ENCODE measurements at regions not wholly inside any gene's neighbourhood (a gene's known extent, or its start where the extent isn't known, plus 50 kb on each side); places are given as distances from the start of the nearest gene placed in this dataset.

DNA sequence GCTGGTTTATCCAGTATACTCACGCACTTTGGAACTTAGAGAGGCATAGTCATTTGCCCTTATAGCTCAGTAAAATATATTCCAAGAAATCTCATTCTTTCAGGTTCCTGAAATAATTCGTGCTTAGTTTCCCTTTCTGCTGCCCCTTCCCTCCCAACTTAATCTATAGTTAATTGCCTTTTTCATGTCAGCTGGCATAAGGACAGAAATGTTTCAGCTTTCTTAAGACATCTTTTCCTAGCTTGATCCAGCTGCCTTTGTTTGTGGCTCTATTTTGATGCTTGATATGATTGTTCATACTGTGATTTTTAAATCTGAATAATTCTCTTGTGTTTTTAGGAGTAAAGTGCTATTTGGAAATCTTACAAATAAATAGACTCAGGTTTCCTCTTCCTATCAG lies 120.0 kb upstream of the SEL1L start:
- TF ChIP-seq, protein P1, sequence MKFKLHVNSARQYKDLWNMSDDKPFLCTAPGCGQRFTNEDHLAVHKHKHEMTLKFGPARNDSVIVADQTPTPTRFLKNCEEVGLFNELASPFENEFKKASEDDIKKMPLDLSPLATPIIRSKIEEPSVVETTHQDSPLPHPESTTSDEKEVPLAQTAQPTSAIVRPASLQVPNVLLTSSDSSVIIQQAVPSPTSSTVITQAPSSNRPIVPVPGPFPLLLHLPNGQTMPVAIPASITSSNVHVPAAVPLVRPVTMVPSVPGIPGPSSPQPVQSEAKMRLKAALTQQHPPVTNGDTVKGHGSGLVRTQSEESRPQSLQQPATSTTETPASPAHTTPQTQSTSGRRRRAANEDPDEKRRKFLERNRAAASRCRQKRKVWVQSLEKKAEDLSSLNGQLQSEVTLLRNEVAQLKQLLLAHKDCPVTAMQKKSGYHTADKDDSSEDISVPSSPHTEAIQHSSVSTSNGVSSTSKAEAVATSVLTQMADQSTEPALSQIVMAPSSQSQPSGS (CRISPR knock-in tag; IDR thresholded peaks at IDR 0.05; ENCODE audit: borderline replicate concordance, low read depth): no peak
- TF ChIP-seq, protein P2, sequence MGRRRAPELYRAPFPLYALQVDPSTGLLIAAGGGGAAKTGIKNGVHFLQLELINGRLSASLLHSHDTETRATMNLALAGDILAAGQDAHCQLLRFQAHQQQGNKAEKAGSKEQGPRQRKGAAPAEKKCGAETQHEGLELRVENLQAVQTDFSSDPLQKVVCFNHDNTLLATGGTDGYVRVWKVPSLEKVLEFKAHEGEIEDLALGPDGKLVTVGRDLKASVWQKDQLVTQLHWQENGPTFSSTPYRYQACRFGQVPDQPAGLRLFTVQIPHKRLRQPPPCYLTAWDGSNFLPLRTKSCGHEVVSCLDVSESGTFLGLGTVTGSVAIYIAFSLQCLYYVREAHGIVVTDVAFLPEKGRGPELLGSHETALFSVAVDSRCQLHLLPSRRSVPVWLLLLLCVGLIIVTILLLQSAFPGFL (CRISPR knock-in tag; IDR thresholded peaks at IDR 0.05; ENCODE audit: borderline replicate concordance): no peak
- TF ChIP-seq, protein P3, sequence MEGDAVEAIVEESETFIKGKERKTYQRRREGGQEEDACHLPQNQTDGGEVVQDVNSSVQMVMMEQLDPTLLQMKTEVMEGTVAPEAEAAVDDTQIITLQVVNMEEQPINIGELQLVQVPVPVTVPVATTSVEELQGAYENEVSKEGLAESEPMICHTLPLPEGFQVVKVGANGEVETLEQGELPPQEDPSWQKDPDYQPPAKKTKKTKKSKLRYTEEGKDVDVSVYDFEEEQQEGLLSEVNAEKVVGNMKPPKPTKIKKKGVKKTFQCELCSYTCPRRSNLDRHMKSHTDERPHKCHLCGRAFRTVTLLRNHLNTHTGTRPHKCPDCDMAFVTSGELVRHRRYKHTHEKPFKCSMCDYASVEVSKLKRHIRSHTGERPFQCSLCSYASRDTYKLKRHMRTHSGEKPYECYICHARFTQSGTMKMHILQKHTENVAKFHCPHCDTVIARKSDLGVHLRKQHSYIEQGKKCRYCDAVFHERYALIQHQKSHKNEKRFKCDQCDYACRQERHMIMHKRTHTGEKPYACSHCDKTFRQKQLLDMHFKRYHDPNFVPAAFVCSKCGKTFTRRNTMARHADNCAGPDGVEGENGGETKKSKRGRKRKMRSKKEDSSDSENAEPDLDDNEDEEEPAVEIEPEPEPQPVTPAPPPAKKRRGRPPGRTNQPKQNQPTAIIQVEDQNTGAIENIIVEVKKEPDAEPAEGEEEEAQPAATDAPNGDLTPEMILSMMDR (IDR thresholded peaks at IDR 0.05): no peak
- TF ChIP-seq, protein P4, sequence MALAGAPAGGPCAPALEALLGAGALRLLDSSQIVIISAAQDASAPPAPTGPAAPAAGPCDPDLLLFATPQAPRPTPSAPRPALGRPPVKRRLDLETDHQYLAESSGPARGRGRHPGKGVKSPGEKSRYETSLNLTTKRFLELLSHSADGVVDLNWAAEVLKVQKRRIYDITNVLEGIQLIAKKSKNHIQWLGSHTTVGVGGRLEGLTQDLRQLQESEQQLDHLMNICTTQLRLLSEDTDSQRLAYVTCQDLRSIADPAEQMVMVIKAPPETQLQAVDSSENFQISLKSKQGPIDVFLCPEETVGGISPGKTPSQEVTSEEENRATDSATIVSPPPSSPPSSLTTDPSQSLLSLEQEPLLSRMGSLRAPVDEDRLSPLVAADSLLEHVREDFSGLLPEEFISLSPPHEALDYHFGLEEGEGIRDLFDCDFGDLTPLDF (CRISPR knock-in tag; IDR thresholded peaks at IDR 0.05): no peak
- TF ChIP-seq, protein P5, sequence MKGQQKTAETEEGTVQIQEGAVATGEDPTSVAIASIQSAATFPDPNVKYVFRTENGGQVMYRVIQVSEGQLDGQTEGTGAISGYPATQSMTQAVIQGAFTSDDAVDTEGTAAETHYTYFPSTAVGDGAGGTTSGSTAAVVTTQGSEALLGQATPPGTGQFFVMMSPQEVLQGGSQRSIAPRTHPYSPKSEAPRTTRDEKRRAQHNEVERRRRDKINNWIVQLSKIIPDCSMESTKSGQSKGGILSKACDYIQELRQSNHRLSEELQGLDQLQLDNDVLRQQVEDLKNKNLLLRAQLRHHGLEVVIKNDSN (CRISPR knock-in tag; IDR thresholded peaks at IDR 0.05): no peak
- TF ChIP-seq, protein P6, sequence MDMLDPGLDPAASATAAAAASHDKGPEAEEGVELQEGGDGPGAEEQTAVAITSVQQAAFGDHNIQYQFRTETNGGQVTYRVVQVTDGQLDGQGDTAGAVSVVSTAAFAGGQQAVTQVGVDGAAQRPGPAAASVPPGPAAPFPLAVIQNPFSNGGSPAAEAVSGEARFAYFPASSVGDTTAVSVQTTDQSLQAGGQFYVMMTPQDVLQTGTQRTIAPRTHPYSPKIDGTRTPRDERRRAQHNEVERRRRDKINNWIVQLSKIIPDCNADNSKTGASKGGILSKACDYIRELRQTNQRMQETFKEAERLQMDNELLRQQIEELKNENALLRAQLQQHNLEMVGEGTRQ (CRISPR knock-in tag; IDR thresholded peaks at IDR 0.05): no peak
- TF ChIP-seq, protein P7, sequence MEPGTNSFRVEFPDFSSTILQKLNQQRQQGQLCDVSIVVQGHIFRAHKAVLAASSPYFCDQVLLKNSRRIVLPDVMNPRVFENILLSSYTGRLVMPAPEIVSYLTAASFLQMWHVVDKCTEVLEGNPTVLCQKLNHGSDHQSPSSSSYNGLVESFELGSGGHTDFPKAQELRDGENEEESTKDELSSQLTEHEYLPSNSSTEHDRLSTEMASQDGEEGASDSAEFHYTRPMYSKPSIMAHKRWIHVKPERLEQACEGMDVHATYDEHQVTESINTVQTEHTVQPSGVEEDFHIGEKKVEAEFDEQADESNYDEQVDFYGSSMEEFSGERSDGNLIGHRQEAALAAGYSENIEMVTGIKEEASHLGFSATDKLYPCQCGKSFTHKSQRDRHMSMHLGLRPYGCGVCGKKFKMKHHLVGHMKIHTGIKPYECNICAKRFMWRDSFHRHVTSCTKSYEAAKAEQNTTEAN (CRISPR knock-in tag; IDR thresholded peaks at IDR 0.05): no peak
- TF ChIP-seq GABPB1 (CRISPR knock-in tag; IDR thresholded peaks at IDR 0.05): no peak
- TF ChIP-seq SP1 (CRISPR knock-in tag; conservative IDR thresholded peaks at IDR 0.05): no peak
- TF ChIP-seq, protein P8, sequence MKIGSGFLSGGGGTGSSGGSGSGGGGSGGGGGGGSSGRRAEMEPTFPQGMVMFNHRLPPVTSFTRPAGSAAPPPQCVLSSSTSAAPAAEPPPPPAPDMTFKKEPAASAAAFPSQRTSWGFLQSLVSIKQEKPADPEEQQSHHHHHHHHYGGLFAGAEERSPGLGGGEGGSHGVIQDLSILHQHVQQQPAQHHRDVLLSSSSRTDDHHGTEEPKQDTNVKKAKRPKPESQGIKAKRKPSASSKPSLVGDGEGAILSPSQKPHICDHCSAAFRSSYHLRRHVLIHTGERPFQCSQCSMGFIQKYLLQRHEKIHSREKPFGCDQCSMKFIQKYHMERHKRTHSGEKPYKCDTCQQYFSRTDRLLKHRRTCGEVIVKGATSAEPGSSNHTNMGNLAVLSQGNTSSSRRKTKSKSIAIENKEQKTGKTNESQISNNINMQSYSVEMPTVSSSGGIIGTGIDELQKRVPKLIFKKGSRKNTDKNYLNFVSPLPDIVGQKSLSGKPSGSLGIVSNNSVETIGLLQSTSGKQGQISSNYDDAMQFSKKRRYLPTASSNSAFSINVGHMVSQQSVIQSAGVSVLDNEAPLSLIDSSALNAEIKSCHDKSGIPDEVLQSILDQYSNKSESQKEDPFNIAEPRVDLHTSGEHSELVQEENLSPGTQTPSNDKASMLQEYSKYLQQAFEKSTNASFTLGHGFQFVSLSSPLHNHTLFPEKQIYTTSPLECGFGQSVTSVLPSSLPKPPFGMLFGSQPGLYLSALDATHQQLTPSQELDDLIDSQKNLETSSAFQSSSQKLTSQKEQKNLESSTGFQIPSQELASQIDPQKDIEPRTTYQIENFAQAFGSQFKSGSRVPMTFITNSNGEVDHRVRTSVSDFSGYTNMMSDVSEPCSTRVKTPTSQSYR (CRISPR knock-in tag; IDR thresholded peaks at IDR 0.05): no peak
- TF ChIP-seq, protein P9, sequence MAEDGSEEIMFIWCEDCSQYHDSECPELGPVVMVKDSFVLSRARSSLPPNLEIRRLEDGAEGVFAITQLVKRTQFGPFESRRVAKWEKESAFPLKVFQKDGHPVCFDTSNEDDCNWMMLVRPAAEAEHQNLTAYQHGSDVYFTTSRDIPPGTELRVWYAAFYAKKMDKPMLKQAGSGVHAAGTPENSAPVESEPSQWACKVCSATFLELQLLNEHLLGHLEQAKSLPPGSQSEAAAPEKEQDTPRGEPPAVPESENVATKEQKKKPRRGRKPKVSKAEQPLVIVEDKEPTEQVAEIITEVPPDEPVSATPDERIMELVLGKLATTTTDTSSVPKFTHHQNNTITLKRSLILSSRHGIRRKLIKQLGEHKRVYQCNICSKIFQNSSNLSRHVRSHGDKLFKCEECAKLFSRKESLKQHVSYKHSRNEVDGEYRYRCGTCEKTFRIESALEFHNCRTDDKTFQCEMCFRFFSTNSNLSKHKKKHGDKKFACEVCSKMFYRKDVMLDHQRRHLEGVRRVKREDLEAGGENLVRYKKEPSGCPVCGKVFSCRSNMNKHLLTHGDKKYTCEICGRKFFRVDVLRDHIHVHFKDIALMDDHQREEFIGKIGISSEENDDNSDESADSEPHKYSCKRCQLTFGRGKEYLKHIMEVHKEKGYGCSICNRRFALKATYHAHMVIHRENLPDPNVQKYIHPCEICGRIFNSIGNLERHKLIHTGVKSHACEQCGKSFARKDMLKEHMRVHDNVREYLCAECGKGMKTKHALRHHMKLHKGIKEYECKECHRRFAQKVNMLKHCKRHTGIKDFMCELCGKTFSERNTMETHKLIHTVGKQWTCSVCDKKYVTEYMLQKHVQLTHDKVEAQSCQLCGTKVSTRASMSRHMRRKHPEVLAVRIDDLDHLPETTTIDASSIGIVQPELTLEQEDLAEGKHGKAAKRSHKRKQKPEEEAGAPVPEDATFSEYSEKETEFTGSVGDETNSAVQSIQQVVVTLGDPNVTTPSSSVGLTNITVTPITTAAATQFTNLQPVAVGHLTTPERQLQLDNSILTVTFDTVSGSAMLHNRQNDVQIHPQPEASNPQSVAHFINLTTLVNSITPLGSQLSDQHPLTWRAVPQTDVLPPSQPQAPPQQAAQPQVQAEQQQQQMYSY (CRISPR knock-in tag; IDR thresholded peaks at IDR 0.05): no peak
- no peak for TF ChIP-seq NR2C2 (CRISPR knock-in tag; IDR thresholded peaks at IDR 0.05)
- TF ChIP-seq, protein P10, sequence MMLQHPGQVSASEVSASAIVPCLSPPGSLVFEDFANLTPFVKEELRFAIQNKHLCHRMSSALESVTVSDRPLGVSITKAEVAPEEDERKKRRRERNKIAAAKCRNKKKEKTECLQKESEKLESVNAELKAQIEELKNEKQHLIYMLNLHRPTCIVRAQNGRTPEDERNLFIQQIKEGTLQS (CRISPR knock-in tag; conservative IDR thresholded peaks at IDR 0.05): no peak

Data from WTC11 (cell line).